HG03457 (cell line): ENCODE measurements at regions not wholly inside any gene's neighbourhood (a gene's known extent, or its start where the extent isn't known, plus 50 kb on each side); places are given as distances from the start of the nearest gene placed in this dataset.

Experiments used
- ATAC-seq: cut with Tn5 transposase; IDR thresholded peaks from one replicate; pipeline ENCODE4 v1.9.1; 2021; ENCODE audit warnings: moderate number of reproducible peaks; ENCODE audit not compliant: unreplicated experiment

DNA sequence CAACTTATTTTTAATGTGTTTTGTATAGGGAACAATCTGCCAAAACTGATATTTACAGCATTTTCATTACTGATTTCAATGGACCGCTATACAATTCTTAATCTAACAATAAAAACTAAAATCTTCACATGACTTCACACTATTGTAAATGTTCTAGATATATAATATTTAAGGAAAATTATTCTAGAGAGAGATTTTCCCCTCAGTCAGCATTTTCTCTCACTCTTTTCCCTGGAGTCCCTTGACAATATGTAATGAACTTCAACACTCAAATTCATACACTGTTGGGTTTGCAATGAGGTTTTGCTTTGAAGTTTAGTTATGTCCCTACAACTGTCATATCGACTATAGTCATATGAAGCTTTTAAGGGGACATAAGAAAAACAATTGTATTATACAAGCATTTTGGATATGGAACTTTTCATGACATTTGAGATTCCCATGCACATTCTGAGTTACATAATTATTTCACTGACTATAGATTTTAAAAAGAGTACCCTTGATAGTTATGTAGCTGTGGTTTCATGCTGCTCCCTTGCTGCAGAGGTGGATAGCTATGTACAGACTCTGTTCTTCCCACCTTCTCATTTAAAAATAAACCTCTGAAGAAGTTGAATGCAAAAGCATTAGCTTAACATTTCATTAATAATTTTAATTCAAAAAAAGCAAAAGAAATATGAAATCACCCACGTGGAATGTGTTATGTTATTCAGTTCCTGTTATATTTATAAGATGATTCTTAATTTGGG lies 338.5 kb downstream of the AKAIN1 start:
- ATAC-seq, result no peak

DNA sequence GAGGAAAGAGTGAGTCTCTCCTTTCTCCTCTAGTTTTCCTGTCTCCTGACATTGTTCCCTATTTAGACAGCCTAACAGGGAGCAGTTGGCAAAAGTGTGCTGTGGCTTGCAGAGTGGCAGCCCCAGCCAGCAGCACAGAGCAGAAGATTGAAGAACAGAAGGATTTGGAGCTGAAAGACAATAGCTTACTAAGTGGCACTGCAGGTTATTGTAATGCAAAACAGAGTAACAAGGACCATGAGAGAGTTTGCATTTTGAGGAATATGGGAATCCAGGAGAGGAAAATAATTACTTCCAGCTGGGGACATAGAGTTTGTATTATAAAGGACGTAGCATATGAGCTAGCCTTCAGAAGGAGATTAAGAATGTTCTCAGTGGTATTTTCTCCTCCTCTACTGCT lies 342.4 kb downstream of the AKAIN1 start:
- no peak for ATAC-seq

DNA sequence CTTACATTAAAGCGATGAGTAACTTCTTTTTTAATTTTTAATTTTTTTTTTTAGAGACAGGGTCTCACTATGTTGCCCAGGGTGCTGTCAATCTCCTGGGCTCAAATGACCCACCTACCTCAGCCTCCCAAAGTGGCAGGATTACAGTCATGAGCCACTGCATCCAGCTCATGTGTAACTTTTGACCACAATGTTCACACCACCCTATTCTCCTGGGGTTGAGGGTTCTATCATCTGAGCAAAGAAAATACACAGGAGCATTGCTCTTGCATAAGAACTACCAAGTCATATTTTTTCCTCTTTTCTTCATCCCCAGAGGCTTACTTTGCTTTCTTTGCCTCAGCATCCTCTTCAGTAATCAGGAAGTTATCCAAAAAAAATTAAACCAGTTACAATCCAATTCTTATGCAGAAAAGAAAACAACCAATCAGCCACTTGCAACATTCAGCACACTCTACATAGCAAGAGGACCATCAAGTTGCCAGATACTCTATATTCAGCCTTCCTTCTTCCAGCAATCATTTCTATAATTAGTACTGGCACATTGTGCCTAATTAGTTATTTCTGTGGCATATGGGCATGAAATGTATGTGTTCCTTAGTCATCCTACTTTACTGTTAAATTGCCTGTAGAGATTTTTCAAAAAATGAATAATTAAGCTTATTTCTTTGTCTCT lies 345.6 kb downstream of the AKAIN1 start:
- no peak for ATAC-seq

DNA sequence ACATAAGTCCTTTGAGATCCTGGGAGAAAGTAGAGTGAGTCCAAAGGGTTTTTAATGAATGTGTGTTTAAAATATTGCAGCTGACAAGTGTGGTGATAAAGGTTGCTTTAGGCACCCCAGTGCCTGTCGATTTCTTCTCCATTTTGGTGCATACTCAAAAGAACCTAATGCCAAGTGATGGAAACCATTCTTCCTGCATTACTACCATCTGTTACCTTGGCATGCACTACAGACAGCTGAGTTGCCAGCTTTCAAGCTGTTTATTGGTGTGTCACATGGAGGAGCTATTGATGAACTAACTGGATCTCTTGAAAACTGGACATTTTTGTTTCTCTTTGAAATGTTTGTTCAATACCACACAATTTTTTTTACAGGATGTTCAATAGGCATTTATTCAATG lies 350.0 kb downstream of the AKAIN1 start:
- ATAC-seq, result no peak

DNA sequence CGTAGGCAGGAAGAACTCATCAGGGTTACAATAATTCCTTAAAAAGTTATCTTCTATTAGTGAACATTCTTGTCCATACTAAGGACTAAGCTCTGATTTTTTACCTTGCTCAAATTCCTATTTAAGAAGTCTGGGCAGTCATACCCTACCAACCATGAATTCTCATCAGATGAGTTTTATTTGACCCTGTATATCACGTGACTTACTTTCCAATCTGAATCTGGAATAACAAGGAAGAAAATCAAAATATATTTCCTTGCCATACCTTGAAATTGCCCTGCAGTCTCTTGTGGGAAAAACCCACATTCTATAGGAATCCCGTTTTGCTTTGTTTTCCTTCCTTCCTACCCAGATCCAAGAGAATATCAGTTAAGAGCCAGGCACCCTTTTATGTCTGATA lies 352.7 kb downstream of the AKAIN1 start:
- no peak for ATAC-seq

DNA sequence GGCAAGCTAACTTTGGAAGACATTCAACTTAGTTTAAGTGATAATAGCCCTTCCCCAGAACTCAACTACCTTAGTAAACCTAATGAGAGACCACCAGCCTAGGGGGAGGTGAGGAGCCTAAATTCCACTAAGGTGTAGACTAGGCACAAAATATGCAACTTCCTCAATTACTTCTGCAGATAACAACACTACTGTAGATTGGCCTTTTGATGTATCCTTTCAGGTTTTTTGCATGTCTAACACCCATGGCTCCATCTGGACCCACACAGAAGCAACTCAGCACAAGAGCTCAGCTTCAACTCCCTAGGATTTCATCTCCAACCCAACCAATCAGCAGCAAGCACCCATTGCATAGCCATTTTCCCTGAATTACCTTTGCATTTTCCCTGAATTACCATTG lies 353.3 kb downstream of the AKAIN1 start:
- ATAC-seq, result no peak

DNA sequence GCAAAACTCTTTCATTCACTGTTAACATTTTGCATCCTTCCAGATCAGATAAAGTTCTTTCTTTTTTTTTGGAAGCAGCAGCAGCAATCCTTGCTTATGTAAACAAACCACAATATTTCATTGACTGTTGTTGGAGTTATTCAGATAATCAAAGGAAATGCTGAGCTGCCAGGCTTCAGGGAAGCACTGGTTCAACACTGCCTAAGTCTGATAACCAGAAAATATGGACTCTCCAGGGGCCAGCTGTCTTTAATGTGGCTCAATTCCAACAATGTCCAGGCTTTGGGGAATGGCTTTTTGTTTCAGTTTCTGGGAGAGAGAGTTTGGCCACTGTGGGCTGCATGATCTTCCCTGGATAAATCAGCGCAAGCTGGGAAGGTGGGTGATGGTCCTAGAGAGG lies 354.3 kb downstream of the AKAIN1 start:
- no peak for ATAC-seq

DNA sequence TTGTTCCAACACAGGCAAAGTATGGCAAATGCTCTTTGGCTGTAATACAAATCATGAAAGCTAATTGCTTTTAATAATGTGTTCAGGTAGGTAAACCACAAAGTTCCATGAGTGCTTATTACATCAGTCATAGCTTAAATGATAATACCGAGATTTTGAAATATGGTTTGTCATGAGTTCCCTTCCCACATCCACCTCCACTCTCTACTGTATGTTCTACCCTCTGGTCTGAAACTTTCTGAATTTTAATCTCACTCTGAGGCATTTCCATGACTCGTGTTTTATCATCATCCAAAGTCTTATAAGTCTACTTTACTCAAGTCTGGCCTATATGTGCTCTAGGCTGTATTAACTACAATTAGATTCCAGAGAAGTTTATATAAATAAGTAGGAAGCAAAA lies 354.8 kb downstream of the AKAIN1 start:
- no peak for ATAC-seq

DNA sequence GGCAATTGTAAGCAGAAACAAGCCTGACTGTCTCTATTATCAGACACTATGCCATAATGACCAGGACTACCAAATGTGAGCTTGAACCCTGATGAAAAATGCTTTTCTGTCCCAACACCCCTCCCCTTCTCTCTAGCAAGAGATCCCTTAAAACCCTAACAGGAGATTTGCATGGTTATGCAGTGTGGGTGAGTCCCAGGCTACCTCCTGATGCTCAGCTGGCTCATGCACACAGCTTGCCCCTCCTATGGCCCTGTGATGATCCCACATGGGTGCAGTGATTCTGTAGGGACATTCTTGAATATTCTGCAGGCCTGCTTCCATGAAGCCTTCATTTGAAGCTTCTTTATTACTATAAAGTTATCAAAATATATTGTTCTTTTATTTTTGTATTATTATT lies 357.4 kb downstream of the AKAIN1 start:
- no peak for ATAC-seq

DNA sequence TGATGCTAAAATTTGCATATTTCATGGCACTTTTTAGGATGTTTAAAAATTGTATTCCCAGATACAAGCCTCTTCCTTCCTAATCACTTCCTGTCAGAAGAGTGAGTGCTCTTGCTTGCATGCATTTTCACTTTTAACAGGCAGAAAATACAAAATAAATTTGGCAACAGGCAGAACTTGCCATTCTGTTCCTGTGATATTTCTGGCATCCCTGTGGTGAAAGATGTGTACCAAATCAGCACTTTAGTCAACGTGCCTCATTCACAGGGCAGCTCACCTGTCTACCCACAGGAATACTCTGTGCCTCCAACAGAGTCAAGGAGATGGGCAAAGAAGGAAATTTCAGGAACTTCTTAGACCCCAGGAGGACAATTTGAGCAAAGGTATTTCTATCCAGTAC lies 360.9 kb downstream of the AKAIN1 start:
- ATAC-seq, result no peak

DNA sequence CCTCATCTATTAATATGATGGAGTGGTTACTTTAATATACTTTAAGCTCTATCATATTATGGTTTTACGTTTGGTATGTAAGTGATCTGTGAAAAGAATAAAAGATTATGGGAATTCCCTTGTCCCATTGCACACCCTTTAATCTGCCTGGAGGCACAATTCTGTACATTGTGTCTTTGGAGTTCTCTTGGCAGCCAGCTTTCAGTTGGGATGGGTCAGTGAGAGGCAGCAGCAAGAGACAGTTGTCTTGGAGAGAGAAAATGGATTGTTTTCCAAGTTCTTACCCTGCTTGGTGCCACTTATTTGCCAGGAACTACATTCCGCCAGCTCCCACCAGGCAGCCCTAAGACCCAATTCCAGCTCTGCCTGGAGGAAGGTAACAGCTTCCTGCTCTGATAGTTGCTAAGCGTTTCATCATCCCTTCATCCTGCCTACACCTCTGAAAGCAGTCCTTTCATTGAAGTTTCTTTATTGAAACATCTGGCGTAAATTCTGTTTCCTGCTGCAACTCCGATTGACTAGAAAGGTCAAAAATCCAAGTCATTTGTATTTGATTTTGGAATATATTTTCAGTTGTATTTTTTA lies 365.2 kb downstream of the AKAIN1 start:
- no peak for ATAC-seq

DNA sequence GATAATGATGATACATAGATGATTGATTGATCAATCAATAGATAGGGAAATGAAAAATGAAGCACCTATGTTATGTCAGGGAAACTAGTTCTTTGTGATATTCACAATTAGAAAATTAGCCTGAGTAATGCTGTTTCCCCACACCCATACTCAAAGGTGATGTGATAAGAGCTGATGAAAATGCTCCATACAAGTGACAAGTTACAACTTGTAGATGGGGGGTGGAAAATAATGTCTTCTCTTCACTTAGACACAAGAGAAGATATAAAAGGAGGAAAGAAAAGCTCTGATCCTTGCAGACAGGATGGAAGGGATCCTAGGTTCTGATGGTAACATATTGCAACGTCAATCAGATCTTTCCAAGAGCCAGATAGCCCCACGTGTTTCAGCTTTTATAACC lies 365.9 kb downstream of the AKAIN1 start:
- ATAC-seq, result no peak

DNA sequence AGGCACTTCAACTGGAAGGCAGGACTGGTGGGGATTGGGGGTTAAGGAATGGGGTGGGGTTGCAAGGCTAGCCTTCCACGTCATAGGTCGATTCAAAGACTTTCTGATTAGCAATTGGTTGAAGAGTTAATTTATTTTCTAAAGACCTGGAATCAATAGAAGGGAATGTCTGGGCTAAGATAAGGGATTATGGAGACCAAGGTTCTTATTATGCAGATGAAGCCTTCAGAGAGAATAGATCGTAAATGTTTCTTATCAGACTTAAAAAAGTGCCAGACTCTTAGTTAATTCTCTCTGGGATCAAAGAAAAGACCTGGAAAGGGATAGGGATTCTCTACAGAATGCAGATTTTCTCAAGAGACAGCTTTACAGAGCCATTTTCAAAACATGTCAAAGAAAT lies 368.0 kb upstream of the DLGAP1 start:
- ATAC-seq, result no peak

DNA sequence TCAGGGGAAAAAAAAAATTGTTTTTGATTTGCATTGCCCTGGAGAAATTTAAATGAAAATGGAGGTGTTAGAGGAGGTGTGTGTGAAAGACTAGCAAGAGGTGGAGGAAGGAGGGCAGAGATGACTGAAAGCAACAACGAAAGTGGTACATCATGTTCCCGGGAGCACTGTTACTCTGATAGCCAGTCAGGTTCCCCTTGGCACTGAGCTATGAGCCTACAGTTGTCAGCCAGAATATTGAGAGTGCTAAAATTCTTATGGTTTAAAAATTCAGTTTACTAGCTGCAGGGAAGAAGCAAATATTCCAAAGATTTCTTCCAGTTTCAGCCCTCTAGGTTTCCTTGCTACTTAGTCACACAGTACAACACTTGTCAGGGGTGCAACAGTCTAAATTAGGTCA lies 366.7 kb upstream of the DLGAP1 start:
- ATAC-seq, result no peak

DNA sequence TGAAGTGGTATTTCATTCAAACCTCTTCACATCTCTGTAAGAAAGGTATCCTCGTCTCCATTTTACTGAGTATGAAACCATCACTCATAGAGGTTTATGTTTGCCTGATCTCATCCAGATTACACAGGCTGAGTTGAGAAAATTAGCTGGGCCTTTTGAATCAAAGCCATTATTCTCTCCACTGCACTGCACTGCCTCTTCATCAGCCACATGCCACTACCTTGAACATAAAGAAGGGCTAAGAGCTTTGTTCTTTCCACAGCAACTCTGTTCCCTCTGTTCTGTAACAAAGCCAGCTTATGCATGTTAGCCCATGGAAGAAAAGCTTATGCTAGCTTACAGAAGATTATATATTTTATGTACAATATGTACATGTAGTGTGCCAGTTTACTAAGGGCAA lies 362.6 kb upstream of the DLGAP1 start:
- no peak for ATAC-seq

DNA sequence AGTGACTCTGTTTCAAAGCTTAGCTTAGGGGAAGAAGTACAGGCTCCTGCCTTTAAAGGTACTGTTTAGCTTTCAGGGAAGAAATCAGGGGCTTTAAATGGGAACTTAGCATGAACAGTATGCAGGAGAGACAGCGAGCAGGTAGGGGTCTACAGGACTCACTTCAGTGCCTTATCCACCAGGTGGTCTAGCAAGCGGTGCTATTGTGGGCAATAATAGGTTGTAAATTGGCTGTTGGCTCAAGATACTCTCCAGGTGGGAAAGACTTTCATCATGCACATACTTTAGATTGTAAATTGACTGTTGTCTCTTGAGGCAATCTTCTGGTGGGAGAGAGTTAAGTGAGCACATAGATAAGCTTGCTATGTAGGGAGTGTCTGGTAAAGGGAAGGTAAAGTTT lies 358.6 kb upstream of the DLGAP1 start:
- ATAC-seq, result no peak

DNA sequence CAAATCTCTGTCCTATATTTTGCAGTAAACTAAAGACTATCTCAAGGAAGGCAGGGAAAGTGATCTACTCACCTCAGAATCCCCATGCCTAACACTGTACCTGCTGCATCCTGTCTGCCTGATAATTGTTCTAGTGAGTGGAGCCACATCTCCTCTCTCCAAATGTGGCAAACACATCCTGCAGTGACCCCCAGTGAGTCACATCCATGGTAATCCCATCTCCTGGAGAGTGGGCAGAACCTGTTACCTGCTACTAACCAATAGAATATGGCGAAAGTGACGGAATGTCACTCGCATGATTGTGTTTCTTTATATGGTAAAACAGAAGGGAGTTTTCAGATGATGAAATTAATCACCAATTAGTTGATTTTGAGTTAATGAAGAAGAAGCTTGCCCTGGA lies 353.8 kb upstream of the DLGAP1 start:
- no peak for ATAC-seq

DNA sequence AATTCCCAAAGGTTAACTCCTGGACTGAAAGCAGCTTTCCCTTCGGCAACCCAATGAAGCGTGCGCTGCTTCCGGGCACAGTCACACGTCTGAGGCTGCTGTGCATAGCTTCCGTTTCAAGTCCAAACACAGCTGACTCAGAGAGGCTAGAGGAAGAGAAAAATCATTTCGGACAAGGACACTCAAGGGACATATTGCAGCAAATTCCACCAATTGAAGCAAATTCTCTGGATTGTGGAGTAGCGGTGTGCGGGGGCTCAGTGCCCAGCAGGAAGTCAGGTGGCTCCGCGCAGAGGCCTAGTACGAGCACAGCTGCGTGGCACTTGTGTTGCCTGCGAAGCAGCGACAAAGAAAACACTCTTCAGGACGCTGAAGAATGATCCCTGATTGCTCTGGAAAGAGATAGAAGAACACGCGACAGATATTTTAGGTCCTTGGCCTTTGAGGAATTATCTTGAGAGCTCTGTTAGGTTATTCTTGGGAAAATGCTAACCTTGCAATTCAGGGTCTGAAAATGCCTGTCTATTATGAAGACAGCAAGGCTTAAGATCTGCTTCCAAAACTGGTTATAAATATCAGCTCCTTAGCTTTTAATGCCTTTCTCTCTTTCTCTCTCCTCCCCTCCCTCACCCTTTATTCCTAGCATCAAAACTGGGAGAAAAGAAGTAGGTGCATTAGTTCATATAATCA lies 352.6 kb upstream of the DLGAP1 start:
- ATAC-seq, result no peak

DNA sequence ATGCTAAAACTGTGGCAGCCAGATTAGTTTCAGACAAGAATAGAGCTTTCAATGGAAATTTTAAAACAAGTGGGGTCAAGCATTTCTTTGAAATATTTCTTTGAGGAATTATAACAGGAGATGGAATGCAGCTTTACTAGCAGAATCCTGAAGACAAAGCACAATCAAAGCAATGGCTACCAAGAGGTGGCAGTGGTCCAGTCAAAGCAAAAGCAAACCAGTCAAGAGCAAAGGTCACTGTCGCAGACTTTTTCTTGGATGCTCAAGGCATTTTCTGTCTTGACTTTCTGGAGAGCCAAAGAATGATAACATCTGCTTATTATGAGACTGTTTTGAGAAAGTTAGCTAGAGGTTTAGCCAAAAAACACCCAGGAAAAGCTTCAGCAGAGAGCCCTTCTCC lies 351.2 kb upstream of the DLGAP1 start:
- no peak for ATAC-seq

DNA sequence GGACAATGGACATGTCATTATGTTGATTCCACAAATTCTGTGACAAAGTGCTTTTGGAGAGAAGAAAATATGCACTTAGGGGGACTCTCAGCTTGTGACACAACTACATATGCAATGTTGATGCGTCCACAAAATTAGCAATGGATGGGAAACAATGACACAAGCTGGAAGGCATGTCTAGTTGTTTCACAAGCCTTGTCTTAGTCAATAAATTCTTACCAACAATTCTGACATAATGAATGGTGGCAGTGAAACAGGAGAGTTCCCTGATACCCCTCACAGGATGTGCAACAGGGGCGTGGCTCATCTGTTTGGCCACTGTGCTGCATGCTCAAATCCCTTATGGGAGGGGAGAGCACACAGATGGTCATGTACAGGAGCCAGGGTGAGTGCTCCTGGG lies 347.2 kb upstream of the DLGAP1 start:
- ATAC-seq, result no peak

DNA sequence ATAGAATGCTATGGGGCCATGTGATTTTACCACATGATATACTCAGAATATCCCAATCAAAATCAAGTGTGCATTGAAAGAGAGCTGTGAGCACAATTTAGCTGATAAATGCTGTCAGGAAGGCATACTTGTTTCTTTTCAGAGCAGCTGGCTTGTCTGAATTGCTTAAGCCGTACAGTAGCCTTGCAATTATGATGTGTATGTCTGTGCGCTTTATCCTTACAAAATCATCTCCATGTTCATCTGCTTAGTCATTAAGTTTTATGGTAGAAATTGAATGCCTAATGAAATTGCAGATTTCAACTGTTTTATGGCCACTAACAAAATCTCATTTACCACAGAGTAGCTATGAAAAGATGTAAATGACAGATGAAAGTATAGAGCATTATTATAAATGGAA lies 346.0 kb upstream of the DLGAP1 start:
- ATAC-seq, result no peak
